IMR-90 (cell line): ENCODE measurements at regions not wholly inside any gene's neighbourhood (a gene's known extent, or its start where the extent isn't known, plus 50 kb on each side); places are given as distances from the start of the nearest gene placed in this dataset.

ENCODE experiments used
- ATAC-seq: fragments of 200-7000 bp; cut with Tn5 transposase; 2 replicates; pipeline ENCODE4 v1.9.1; 2020; ENCODE audit warnings: low read depth, mild to moderate bottlenecking, moderate library complexity
- BruUV-seq: library from RNA; stranded (reverse); fragments of 400-500 nt; replicated peaks from 2 replicates; lab custom pipeline; 2021; lab: Mats Ljungman, UMichigan
- CTCF ChIA-PET: fragments of 300-600 bp; formaldehyde crosslinking; extraction: SDS; loops from one replicate; lab custom pipeline; 2021; ENCODE audit warnings: antibody characterized with exemption; lab: Yijun Ruan, JAX
- POLR2A ChIA-PET: fragments of 300-600 bp; sonication (Branson Sonifier 250); formaldehyde crosslinking; loops from one replicate; lab custom pipeline; 2022; ENCODE audit warnings: antibody characterized with exemption; ENCODE audit not compliant: unreplicated experiment; lab: Charles Lee
- DNase-seq: peaks from one replicate; pipeline ENCODE4 v3.0.0; 2013
- H2AFZ ChIP-seq: replicated peaks from 2 replicates; pipeline ENCODE3; 2013; ENCODE audit warnings: low read length, mild to moderate bottlenecking; ENCODE audit not compliant: poor library complexity
- H2AK5ac ChIP-seq: 2 replicates; pipeline ENCODE4 v1.6.1; 2013; ENCODE audit warnings: low read depth, low read length, inconsistent platforms
- H2AK9ac ChIP-seq: replicated peaks from 2 replicates; pipeline ENCODE3; 2013; ENCODE audit warnings: mild to moderate bottlenecking, low read depth, low read length, moderate library complexity; ENCODE audit not compliant: poor library complexity
- H2BK120ac ChIP-seq: 2 replicates; pipeline ENCODE4 v1.6.1; 2013; ENCODE audit warnings: low read depth, low read length, inconsistent platforms
- H2BK15ac ChIP-seq: 3 replicates; pipeline ENCODE4 v1.6.1; 2013; ENCODE audit warnings: low read depth, low read length, inconsistent platforms
- H2BK20ac ChIP-seq: 2 replicates; pipeline ENCODE4 v1.6.1; 2013; ENCODE audit warnings: low read depth, mild to moderate bottlenecking, inconsistent platforms, low read length, moderate library complexity
- H2BK5ac ChIP-seq: 2 replicates; pipeline ENCODE4 v1.6.1; 2013; ENCODE audit warnings: mild to moderate bottlenecking, low read depth, low read length, inconsistent platforms; ENCODE audit not compliant: poor library complexity, severe bottlenecking
- H3K14ac ChIP-seq: replicated peaks from 2 replicates; pipeline ENCODE4 v1.6.1; 2013; ENCODE audit warnings: low read depth, low read length, inconsistent platforms
- H3K18ac ChIP-seq: 2 replicates; pipeline ENCODE4 v1.6.1; 2013; ENCODE audit warnings: low read depth, low read length, control low read depth
- H3K23ac ChIP-seq: 2 replicates; pipeline ENCODE4 v1.6.1; 2013; ENCODE audit warnings: low read depth, low read length, inconsistent platforms
- H3K27ac ChIP-seq: 2 replicates; pipeline ENCODE4 v1.5.1; 2013; ENCODE audit warnings: mild to moderate bottlenecking, control low read depth, low read length; ENCODE audit not compliant: insufficient read depth
- H3K27me3 ChIP-seq: 2 replicates; pipeline ENCODE4 v1.6.1; 2013; ENCODE audit warnings: low read length; ENCODE audit not compliant: control insufficient read depth, insufficient read depth
- H3K36me3 ChIP-seq: 2 replicates; pipeline ENCODE4 v1.6.1; 2013; ENCODE audit warnings: low read length, mixed read lengths; ENCODE audit not compliant: control insufficient read depth, insufficient read depth
- H3K4ac ChIP-seq: 2 replicates; pipeline ENCODE4 v1.6.1; 2013; ENCODE audit warnings: low read depth, low read length, inconsistent platforms
- H3K4me1 ChIP-seq: 2 replicates; pipeline ENCODE4 v1.6.1; 2013; ENCODE audit warnings: low read length, mixed read lengths; ENCODE audit not compliant: control insufficient read depth, insufficient read depth
- H3K4me2 ChIP-seq: 2 replicates; pipeline ENCODE4 v1.6.1; 2013; ENCODE audit warnings: low read depth, mild to moderate bottlenecking, control low read depth, low read length, moderate library complexity
- H3K4me3 ChIP-seq: 2 replicates; pipeline ENCODE4 v1.5.1; 2013; ENCODE audit warnings: low read depth, mild to moderate bottlenecking, control low read depth, low read length, moderate library complexity; ENCODE audit not compliant: insufficient read depth
- H3K56ac ChIP-seq: 2 replicates; pipeline ENCODE4 v1.6.1; 2013; ENCODE audit warnings: low read length, inconsistent platforms; ENCODE audit not compliant: insufficient read depth; ENCODE audit errors: extremely low read depth
- H3K79me1 ChIP-seq, 2 experiments: 2 replicates each; pipeline ENCODE4 v1.6.1; 2013; ENCODE audit warnings: low read length in 2 of 2, inconsistent platforms in 1 of 2, low read depth in 1 of 2
- H3K9ac ChIP-seq: 2 replicates; pipeline ENCODE4 v1.6.1; 2013; ENCODE audit warnings: low read depth, low read length, control low read depth
- H3K9me1 ChIP-seq: 2 replicates; pipeline ENCODE4 v1.6.1; 2013; ENCODE audit warnings: low read length, inconsistent platforms; ENCODE audit not compliant: insufficient read depth
- H3K9me3 ChIP-seq: 2 replicates; pipeline ENCODE4 v1.6.1; 2013; ENCODE audit warnings: low read length; ENCODE audit not compliant: control insufficient read depth, insufficient read depth
- H4K20me1 ChIP-seq: 2 replicates; pipeline ENCODE4 v1.6.1; 2013; ENCODE audit warnings: low read length, inconsistent platforms; ENCODE audit not compliant: insufficient read depth
- H4K5ac ChIP-seq: 2 replicates; pipeline ENCODE4 v1.6.1; 2013; ENCODE audit warnings: mild to moderate bottlenecking, low read depth, low read length, control low read depth
- H4K8ac ChIP-seq, 2 experiments: 2 replicates each; pipeline ENCODE4 v1.6.1; 2013; ENCODE audit warnings: low read depth in 2 of 2, low read length in 2 of 2, control low read depth in 1 of 2, inconsistent platforms in 1 of 2
- H4K91ac ChIP-seq: 2 replicates; pipeline ENCODE4 v1.6.1; 2013; ENCODE audit warnings: low read depth, low read length, inconsistent platforms; ENCODE audit not compliant: insufficient read depth
- CEBPB ChIP-seq: IDR thresholded peaks from 2 replicates; pipeline ENCODE4 v1.6.1; 2012; ENCODE audit warnings: low read depth, low read length, improper control_type of control experiment
- CHD1 ChIP-seq: IDR thresholded peaks from 2 replicates; pipeline ENCODE4 v1.6.1; 2012; ENCODE audit warnings: low read depth, low read length, improper control_type of control experiment
- CTCF ChIP-seq: conservative IDR thresholded peaks from 2 replicates; pipeline ENCODE4 v1.5.1; 2012; ENCODE audit warnings: mild to moderate bottlenecking, low read depth, low read length, improper control_type of control experiment
- ELK1 ChIP-seq: fragments of 150-350 bp; IDR thresholded peaks from 2 replicates; pipeline ENCODE4 v1.6.1; 2016; ENCODE audit warnings: low read depth, mild to moderate bottlenecking, low read length, moderate library complexity, borderline replicate concordance
- FOS ChIP-seq: fragments of 150-350 bp; IDR thresholded peaks from 2 replicates; pipeline ENCODE4 v1.6.1; 2016; ENCODE audit warnings: low read depth, low read length
- MAZ ChIP-seq: IDR thresholded peaks from 2 replicates; pipeline ENCODE4 v1.6.1; 2012; ENCODE audit warnings: low read depth, mild to moderate bottlenecking, low read length, improper control_type of control experiment, moderate library complexity, borderline replicate concordance
- MXI1 ChIP-seq: IDR thresholded peaks from 2 replicates; pipeline ENCODE4 v1.6.1; 2012; ENCODE audit warnings: low read depth, mild to moderate bottlenecking, low read length, moderate library complexity, borderline replicate concordance
- RAD21 ChIP-seq: IDR thresholded peaks from 2 replicates; pipeline ENCODE4 v1.6.1; 2012; ENCODE audit warnings: low read length, improper control_type of control experiment
- RCOR1 ChIP-seq: IDR thresholded peaks from 2 replicates; pipeline ENCODE4 v1.6.1; 2012; ENCODE audit warnings: mild to moderate bottlenecking, low read length, improper control_type of control experiment; ENCODE audit not compliant: insufficient replicate concordance
- RFX5 ChIP-seq: IDR thresholded peaks from 2 replicates; pipeline ENCODE4 v1.8.0; 2012; ENCODE audit warnings: low read depth, mild to moderate bottlenecking, low read length, moderate library complexity
- SMC3 ChIP-seq: fragments of 150-350 bp; IDR thresholded peaks from 2 replicates; pipeline ENCODE4 v1.6.1; 2016; ENCODE audit warnings: low read depth, mild to moderate bottlenecking, antibody characterized with exemption, low read length, moderate library complexity
- USF2 ChIP-seq: fragments of 150-350 bp; IDR thresholded peaks from 2 replicates; pipeline ENCODE4 v1.6.1; 2017; ENCODE audit warnings: mild to moderate bottlenecking, antibody characterized with exemption, low read length, low read depth
- WGBS, 2 experiments: methylation state at CpG; one replicate each; pipeline versions ENCODE4 v1.1.5 to v1.1.7; 2013; ENCODE audit warnings: missing lambda C conversion rate in 2 of 2; ENCODE audit not compliant: insufficient read length in 1 of 2; ENCODE audit errors: extremely low coverage in 2 of 2; 5-methylcytosine and 5-hydroxymethylcytosine counted together
- dilution Hi-C: fragments of 300-500 bp; cut with HindIII; formaldehyde crosslinking; loops from one replicate; pipeline ENCODE4 v1.14.3; 2018; ENCODE audit warnings: low sequenced_read_pairs; ENCODE audit not compliant: unreplicated experiment
- in situ Hi-C: fragments of 300-500 bp; cut with MboI; formaldehyde crosslinking; loops from 3 replicates; pipeline ENCODE4 v1.14.3; 2019; ENCODE audit warnings: low sequenced_read_pairs, inconsistent platforms, mixed read lengths
- intact Hi-C: fragments of 100-400 bp; cut with micrococcal nuclease; formaldehyde crosslinking; loops from 2 replicates; pipeline ENCODE4 v1.10.0; 2022

GRCh38 chr18:73992242-73993022 lies 155.2 kb downstream of the FBXO15 start:
- H4K20me1 ChIP-seq = no peaks in the 10 kb centered on the region
- H3K14ac ChIP-seq = no peak overlapping the region
- no peak overlapping the region for H2AK5ac ChIP-seq
- no peaks in the 10 kb centered on the region for H3K4me1 ChIP-seq
- no peaks in the 10 kb centered on the region for H3K36me3 ChIP-seq
- no peaks in the 10 kb centered on the region for H3K27me3 ChIP-seq
- DNase-seq (no peak), ATAC-seq (peak; percentile 17; the same call in 1 of the 2 replicates)
- H3K56ac ChIP-seq = no peak overlapping the region
- H2BK15ac ChIP-seq = no peak overlapping the region
- H3K27ac ChIP-seq = no peak overlapping the region
- H2BK20ac ChIP-seq = no peak overlapping the region
- WGBS, 2 experiments = no CpG with 5 or more reads among the region's 5 CpGs
- ChIA-PET CTCF (interaction anchor here (1.1 kb wide), 1 partner anchor 10 kb away, joined by 3 read pairs; no protein-coding TSS in a partner anchor), POLR2A (no interaction called here)
- no peak overlapping the region for H2AFZ ChIP-seq
- H3K9ac ChIP-seq = no peak overlapping the region
- no TSS peak for BruUV-seq
- H2BK120ac ChIP-seq = no peak overlapping the region
- H4K8ac ChIP-seq = no peak overlapping the region
- no peak overlapping the region for H2AK9ac ChIP-seq
- H2BK5ac ChIP-seq = no peak overlapping the region
- H4K91ac ChIP-seq = no peak overlapping the region
- TF ChIP-seq FOS (no peak), RAD21 (no peak), CEBPB (no peak), USF2 (no peak), RFX5 (no peak), CTCF (no peak), MXI1 (no peak), SMC3 (no peak), MAZ (no peak), RCOR1 (no peak), ELK1 (no peak), CHD1 (no peak)
- no peaks in the 10 kb centered on the region for H3K9me1 ChIP-seq
- no peaks in the 10 kb centered on the region for H3K9me3 ChIP-seq
- H3K4ac ChIP-seq = no peak overlapping the region
- H3K18ac ChIP-seq = no peak overlapping the region
- H3K4me2 ChIP-seq = no peak overlapping the region
- no peak overlapping the region for H4K5ac ChIP-seq
- H3K79me1 ChIP-seq = no peaks in the 10 kb centered on the region
- H3K4me3 ChIP-seq = no peak overlapping the region
- dilution Hi-C loops (no loop called here), in situ Hi-C loops (no loop called here), intact Hi-C loops (no loop called here)
- H3K23ac ChIP-seq = no peak overlapping the region
